HEK293T (cell line): ENCODE measurements at regions not wholly inside any gene's neighbourhood (a gene's known extent, or its start where the extent isn't known, plus 50 kb on each side); places are given as distances from the start of the nearest gene placed in this dataset.

Experiments used
- CTCF ChIA-PET: fragments of 350-600 bp; formaldehyde crosslinking; extraction: SDS; loops from one replicate; lab custom pipeline; 2021; ENCODE audit warnings: antibody characterized with exemption, inconsistent platforms; lab: Yijun Ruan, JAX
- POLR2A ChIA-PET: fragments of 350-600 bp; formaldehyde crosslinking; extraction: SDS; loops from one replicate; lab custom pipeline; 2020; ENCODE audit warnings: antibody characterized with exemption, inconsistent platforms; lab: Yijun Ruan, JAX
- DNase-seq: peaks from one replicate; pipeline ENCODE4 v3.0.0; 2012; ENCODE audit warnings: mixed read lengths; ENCODE audit errors: extremely low spot score
- ARNT ChIP-seq: fragments of 450-650 bp; IDR thresholded peaks from 2 replicates; pipeline ENCODE4 v1.6.1; 2017; ENCODE audit warnings: mild to moderate bottlenecking
- BHLHE40 ChIP-seq: fragments of 450-650 bp; IDR thresholded peaks from 2 replicates; pipeline ENCODE4 v1.6.1; 2016; ENCODE audit warnings: mild to moderate bottlenecking, moderate library complexity, borderline replicate concordance
- CTBP1 ChIP-seq: fragments of 450-650 bp; IDR thresholded peaks from 2 replicates; pipeline ENCODE4 v1.6.1; 2016; ENCODE audit warnings: borderline replicate concordance
- ELF4 ChIP-seq: fragments of 450-650 bp; IDR thresholded peaks from 2 replicates; pipeline ENCODE4 v1.6.1; 2017; ENCODE audit warnings: antibody characterized with exemption
- FOXA1 ChIP-seq: fragments of 450-650 bp; IDR thresholded peaks from 2 replicates; pipeline ENCODE4 v1.6.1; 2016; ENCODE audit warnings: mild to moderate bottlenecking
- FOXK2 ChIP-seq: fragments of 450-650 bp; IDR thresholded peaks from 2 replicates; pipeline ENCODE4 v1.6.1; 2016; ENCODE audit warnings: mild to moderate bottlenecking
- FOXM1 ChIP-seq: fragments of 450-650 bp; IDR thresholded peaks from 2 replicates; pipeline ENCODE4 v1.6.1; 2017; ENCODE audit warnings: mild to moderate bottlenecking, borderline replicate concordance
- HDGF ChIP-seq: fragments of 450-650 bp; IDR thresholded peaks from 2 replicates; pipeline ENCODE4 v1.6.1; 2017; ENCODE audit warnings: antibody characterized with exemption, borderline replicate concordance
- L3MBTL2 ChIP-seq: fragments of 450-650 bp; conservative IDR thresholded peaks from 2 replicates; pipeline ENCODE4 v1.6.1; 2016; ENCODE audit warnings: mild to moderate bottlenecking
- LEF1 ChIP-seq: fragments of 450-650 bp; IDR thresholded peaks from 2 replicates; pipeline ENCODE4 v1.6.1; 2017; ENCODE audit warnings: mild to moderate bottlenecking, borderline replicate concordance
- NFRKB ChIP-seq: fragments of 450-650 bp; IDR thresholded peaks from 2 replicates; pipeline ENCODE4 v1.6.1; 2016; ENCODE audit warnings: mild to moderate bottlenecking, moderate library complexity
- PKNOX1 ChIP-seq: fragments of 450-650 bp; IDR thresholded peaks from 2 replicates; pipeline ENCODE4 v1.6.1; 2016
- SP1 ChIP-seq: fragments of 450-650 bp; IDR thresholded peaks from 2 replicates; pipeline ENCODE4 v1.6.1; 2017
- SUZ12 ChIP-seq: fragments of 450-650 bp; IDR thresholded peaks from 2 replicates; pipeline ENCODE4 v1.6.1; 2016; ENCODE audit warnings: mild to moderate bottlenecking
- TARDBP ChIP-seq: fragments of 450-650 bp; IDR thresholded peaks from 2 replicates; pipeline ENCODE4 v1.6.1; 2016
- ZNF384 ChIP-seq: fragments of 450-650 bp; IDR thresholded peaks from 2 replicates; pipeline ENCODE4 v1.6.1; 2016

- ChIA-PET POLR2A (no interaction called here), CTCF (no interaction called here)
- TF ChIP-seq FOXK2 (no peak), NFRKB (no peak), TARDBP (no peak), FOXA1 (no peak), CTBP1 (no peak), ZNF384 (no peak), BHLHE40 (no peak), ARNT (no peak), SP1 (no peak), PKNOX1 (no peak), HDGF (no peak), ELF4 (no peak), FOXM1 (no peak), LEF1 (no peak), L3MBTL2 (no peak), SUZ12 (no peak)
- no peak for DNase-seq
These were observed 559.7 kb upstream of the LRRN3 start for GRCh38 chr7:110531186-110531585.

GRCh38 chr7:110534241-110534931, 556.5 kb upstream of the LRRN3 start:
- CTCF ChIA-PET, result no interaction called here
- TF ChIP-seq SP1, result no peak
- TF ChIP-seq L3MBTL2, result no peak
- no peak for TF ChIP-seq FOXM1
- TF ChIP-seq PKNOX1, result no peak
- no peak for TF ChIP-seq ZNF384
- TF ChIP-seq SUZ12, result no peak
- TF ChIP-seq CTBP1, result no peak
- no peak for TF ChIP-seq LEF1
- TF ChIP-seq FOXA1, result no peak
- no peak for TF ChIP-seq NFRKB
- TF ChIP-seq BHLHE40, result no peak
- TF ChIP-seq HDGF, result no peak
- TF ChIP-seq ARNT, result no peak
- no peak for TF ChIP-seq TARDBP
- no peak for TF ChIP-seq FOXK2
- TF ChIP-seq ELF4, result no peak
- POLR2A ChIA-PET, result no interaction called here
- DNase-seq, result no peak

GRCh38 chr7:110539216-110539615, 551.7 kb upstream of the LRRN3 start:
- POLR2A ChIA-PET, result no interaction called here
- TF ChIP-seq TARDBP (no peak), FOXM1 (no peak), PKNOX1 (no peak), HDGF (no peak), BHLHE40 (no peak), NFRKB (no peak), LEF1 (no peak), SP1 (no peak), FOXK2 (no peak)
- no peak for DNase-seq
- CTCF ChIA-PET, result no interaction called here

GRCh38 chr7:110541962-110542361, 549.0 kb upstream of the LRRN3 start:
- POLR2A ChIA-PET, result no interaction called here
- CTCF ChIA-PET, result no interaction called here
- TF ChIP-seq SP1 (no peak), LEF1 (no peak), FOXA1 (no peak), TARDBP (no peak), SUZ12 (no peak), HDGF (no peak)
- DNase-seq, result no peak

GRCh38 chr7:110544194-110544593, 546.7 kb upstream of the LRRN3 start:
- TF ChIP-seq FOXA1 (no peak), SP1 (no peak), FOXK2 (no peak), TARDBP (no peak), SUZ12 (no peak), FOXM1 (no peak), LEF1 (no peak), L3MBTL2 (no peak), BHLHE40 (no peak), HDGF (no peak), ZNF384 (no peak), ARNT (no peak), ELF4 (no peak), PKNOX1 (no peak), NFRKB (no peak), CTBP1 (no peak)
- CTCF ChIA-PET, result no interaction called here
- POLR2A ChIA-PET, result no interaction called here
- no peak for DNase-seq
